ENCODE measurements at regions not wholly inside any gene's neighbourhood (a gene's known extent, or its start where the extent isn't known, plus 50 kb on each side); places are given as distances from the start of the nearest gene placed in this dataset.

GRCh38 chr16:50460538-50461399, 87.4 kb upstream of the NKD1 start:
- no peak for TF ChIP-seq POLR2A (IDR thresholded peaks at IDR 0.05)
- TF ChIP-seq, protein P1, sequence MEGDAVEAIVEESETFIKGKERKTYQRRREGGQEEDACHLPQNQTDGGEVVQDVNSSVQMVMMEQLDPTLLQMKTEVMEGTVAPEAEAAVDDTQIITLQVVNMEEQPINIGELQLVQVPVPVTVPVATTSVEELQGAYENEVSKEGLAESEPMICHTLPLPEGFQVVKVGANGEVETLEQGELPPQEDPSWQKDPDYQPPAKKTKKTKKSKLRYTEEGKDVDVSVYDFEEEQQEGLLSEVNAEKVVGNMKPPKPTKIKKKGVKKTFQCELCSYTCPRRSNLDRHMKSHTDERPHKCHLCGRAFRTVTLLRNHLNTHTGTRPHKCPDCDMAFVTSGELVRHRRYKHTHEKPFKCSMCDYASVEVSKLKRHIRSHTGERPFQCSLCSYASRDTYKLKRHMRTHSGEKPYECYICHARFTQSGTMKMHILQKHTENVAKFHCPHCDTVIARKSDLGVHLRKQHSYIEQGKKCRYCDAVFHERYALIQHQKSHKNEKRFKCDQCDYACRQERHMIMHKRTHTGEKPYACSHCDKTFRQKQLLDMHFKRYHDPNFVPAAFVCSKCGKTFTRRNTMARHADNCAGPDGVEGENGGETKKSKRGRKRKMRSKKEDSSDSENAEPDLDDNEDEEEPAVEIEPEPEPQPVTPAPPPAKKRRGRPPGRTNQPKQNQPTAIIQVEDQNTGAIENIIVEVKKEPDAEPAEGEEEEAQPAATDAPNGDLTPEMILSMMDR (IDR thresholded peaks at IDR 0.05) = no peak
- Histone ChIP-seq H3K27ac (no peak overlapping the region), H3K9me3 (no peaks in the 10 kb centered on the region), H3K4me3 (no peak overlapping the region), H3K27me3 (no peaks in the 10 kb centered on the region), H3K36me3 (no peaks in the 10 kb centered on the region), H3K4me1 (no peaks in the 10 kb centered on the region)
- DNase-seq = peak in 1 of 3 donors; percentile 26

- Histone ChIP-seq H3K27ac (no peak overlapping the region), H3K36me3 (no peaks in the 10 kb centered on the region), H3K27me3 (no peaks in the 10 kb centered on the region), H3K4me3 (no peak overlapping the region), H3K4me1 (no peaks in the 10 kb centered on the region), H3K9me3 (no peaks in the 10 kb centered on the region)
- TF ChIP-seq POLR2A (IDR thresholded peaks at IDR 0.05) = no peak
- TF ChIP-seq, protein P1 (IDR thresholded peaks at IDR 0.05) = no peak
- no peak for DNase-seq
Observed at GRCh38 chr16:50459496-50460080, 88.6 kb upstream of the NKD1 start.

GRCh38 chr16:50458667-50459495, 89.3 kb upstream of the NKD1 start:
- H3K4me3 ChIP-seq = no peak overlapping the region
- H3K9me3 ChIP-seq = no peaks in the 10 kb centered on the region
- no peaks in the 10 kb centered on the region for H3K36me3 ChIP-seq
- DNase-seq = peak in 1 of 3 donors; percentile 9
- H3K27me3 ChIP-seq = no peaks in the 10 kb centered on the region
- H3K4me1 ChIP-seq = no peaks in the 10 kb centered on the region
- TF ChIP-seq POLR2A (IDR thresholded peaks at IDR 0.05) = no peak
- TF ChIP-seq, protein P1 (IDR thresholded peaks at IDR 0.05) = no peak
- H3K27ac ChIP-seq = no peak overlapping the region

- Histone ChIP-seq H3K9me3 (no peaks in the 10 kb centered on the region), H3K4me1 (no peaks in the 10 kb centered on the region), H3K36me3 (no peaks in the 10 kb centered on the region), H3K27me3 (no peaks in the 10 kb centered on the region), H3K4me3 (no peak overlapping the region), H3K27ac (no peak overlapping the region)
- TF ChIP-seq, protein P1 (IDR thresholded peaks at IDR 0.05) = no peak
- no peak for TF ChIP-seq POLR2A (IDR thresholded peaks at IDR 0.05)
- DNase-seq = no peak
Observed at GRCh38 chr16:50457979-50458491, 89.2 kb upstream of the BRD7 start.

GRCh38 chr16:50457423-50457822, 88.6 kb upstream of the BRD7 start:
- H3K4me1 ChIP-seq = no peaks in the 10 kb centered on the region
- no peak overlapping the region for H3K27ac ChIP-seq
- no peaks in the 10 kb centered on the region for H3K9me3 ChIP-seq
- no peaks in the 10 kb centered on the region for H3K27me3 ChIP-seq
- TF ChIP-seq, protein P1 (IDR thresholded peaks at IDR 0.05) = no peak
- DNase-seq = no peak
- no peaks in the 10 kb centered on the region for H3K36me3 ChIP-seq
- H3K4me3 ChIP-seq = no peak overlapping the region

Measured in Peyer's patch (tissue), 4 donors.